ENCODE measurements at regions not wholly inside any gene's neighbourhood (a gene's known extent, or its start where the extent isn't known, plus 50 kb on each side); places are given as distances from the start of the nearest gene placed in this dataset.
A peak's percentile ranks its signal among the peaks of the same experiment; 100 is the strongest.
"Not testable (repeated sequence)": the region's sequence is repeated elsewhere in the genome, so short reads cannot be mapped to it uniquely, and the experiment has no call there.

DNA sequence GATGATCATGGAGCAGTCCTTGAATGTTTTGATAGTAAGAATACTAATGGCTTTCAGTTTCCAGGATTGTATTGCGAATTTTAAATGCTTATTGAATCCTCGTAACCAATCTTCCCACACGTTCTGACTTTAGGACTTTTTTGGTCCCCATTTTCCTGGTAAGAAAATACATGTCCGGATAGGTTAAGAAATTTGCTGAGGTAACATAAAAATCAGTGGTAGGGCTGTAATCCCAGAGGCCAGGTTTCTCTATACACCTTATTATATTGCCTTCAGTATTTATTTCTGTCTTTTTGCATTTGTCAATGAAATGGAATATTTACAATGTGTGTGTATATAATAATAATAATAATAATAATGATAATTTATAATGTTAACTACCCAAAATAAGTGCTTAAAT is 603.2 kb downstream of the TMEM182 start:
- Histone ChIP-seq H3K9me3 (ENCODE audit: control insufficient read depth, insufficient read depth, low read length) (peaks cover 3% of the 10 kb centered on the region; the same call in 1 of the 2 replicates), H3K27me3 (ENCODE audit: control insufficient read depth, insufficient read depth, low read length) (no peaks in the 10 kb centered on the region), H3K4me3 (ENCODE audit: low read depth, low read length) (no peak overlapping the region), H3K9ac (ENCODE audit: low read depth, low read length) (no peak overlapping the region), H3K27ac (ENCODE audit: low read depth, low read length) (no peak overlapping the region), H3K36me3 (ENCODE audit: control insufficient read depth, insufficient read depth, low read length) (no peaks in the 10 kb centered on the region), H3K4me1 (ENCODE audit: control insufficient read depth, insufficient read depth, low read length) (no peaks in the 10 kb centered on the region)

DNA sequence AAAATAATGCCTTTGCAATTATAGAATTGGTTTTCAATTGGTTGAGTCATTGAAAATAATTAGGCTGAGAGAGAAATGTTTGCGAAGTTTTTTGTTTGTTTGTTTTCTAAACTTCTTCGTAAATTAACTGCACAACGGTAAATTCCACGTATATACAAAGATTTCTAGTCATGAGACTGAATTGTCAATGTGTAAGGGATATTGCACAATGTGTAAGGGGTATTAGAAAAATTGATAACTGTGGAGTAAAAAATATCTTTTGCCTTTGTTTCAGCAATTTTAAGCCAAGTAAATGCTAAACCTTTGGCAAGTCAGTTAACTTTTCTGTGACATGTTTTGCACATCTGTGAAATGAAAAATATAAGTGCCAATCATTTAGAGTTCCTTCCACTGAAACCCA is 606.0 kb downstream of the TMEM182 start:
- Histone ChIP-seq H3K36me3 (ENCODE audit: control insufficient read depth, insufficient read depth, low read length) (no peaks in the 10 kb centered on the region), H3K27ac (ENCODE audit: low read depth, low read length) (no peak overlapping the region), H3K9ac (ENCODE audit: low read depth, low read length) (no peak overlapping the region), H3K4me1 (ENCODE audit: control insufficient read depth, insufficient read depth, low read length) (no peaks in the 10 kb centered on the region), H3K27me3 (ENCODE audit: control insufficient read depth, insufficient read depth, low read length) (no peaks in the 10 kb centered on the region), H3K4me3 (ENCODE audit: low read depth, low read length) (no peak overlapping the region), H3K9me3 (ENCODE audit: control insufficient read depth, insufficient read depth, low read length) (no peaks in the 10 kb centered on the region)

- Histone ChIP-seq H3K9ac (ENCODE audit: low read depth, low read length) (no peak overlapping the region), H3K36me3 (ENCODE audit: control insufficient read depth, insufficient read depth, low read length) (no peaks in the 10 kb centered on the region), H3K4me1 (ENCODE audit: control insufficient read depth, insufficient read depth, low read length) (peaks cover 22% of the 10 kb centered on the region), H3K27ac (ENCODE audit: low read depth, low read length) (no peak overlapping the region), H3K9me3 (ENCODE audit: control insufficient read depth, insufficient read depth, low read length) (no peaks in the 10 kb centered on the region), H3K4me3 (ENCODE audit: low read depth, low read length) (no peak overlapping the region), H3K27me3 (ENCODE audit: control insufficient read depth, insufficient read depth, low read length) (no peaks in the 10 kb centered on the region)
Observed at GRCh38 chr2:103383541-103383940, 621.7 kb downstream of the TMEM182 start.

GRCh38 chr2:103386872-103387271 is 625.0 kb downstream of the TMEM182 start:
- Histone ChIP-seq H3K27me3 (ENCODE audit: control insufficient read depth, insufficient read depth, low read length) (no peaks in the 10 kb centered on the region), H3K4me1 (ENCODE audit: control insufficient read depth, insufficient read depth, low read length) (peaks cover 16% of the 10 kb centered on the region), H3K9ac (ENCODE audit: low read depth, low read length) (no peak overlapping the region), H3K9me3 (ENCODE audit: control insufficient read depth, insufficient read depth, low read length) (no peaks in the 10 kb centered on the region), H3K36me3 (ENCODE audit: control insufficient read depth, insufficient read depth, low read length) (no peaks in the 10 kb centered on the region), H3K4me3 (ENCODE audit: low read depth, low read length) (no peak overlapping the region), H3K27ac (ENCODE audit: low read depth, low read length) (no peak overlapping the region)

GRCh38 chr2:103387888-103388287 is 626.1 kb downstream of the TMEM182 start:
- Histone ChIP-seq H3K4me3 (ENCODE audit: low read depth, low read length) (no peak overlapping the region), H3K27me3 (ENCODE audit: control insufficient read depth, insufficient read depth, low read length) (no peaks in the 10 kb centered on the region), H3K4me1 (ENCODE audit: control insufficient read depth, insufficient read depth, low read length) (peaks cover 15% of the 10 kb centered on the region), H3K9ac (ENCODE audit: low read depth, low read length) (no peak overlapping the region), H3K27ac (ENCODE audit: low read depth, low read length) (no peak overlapping the region), H3K36me3 (ENCODE audit: control insufficient read depth, insufficient read depth, low read length) (no peaks in the 10 kb centered on the region), H3K9me3 (ENCODE audit: control insufficient read depth, insufficient read depth, low read length) (no peaks in the 10 kb centered on the region)

GRCh38 chr2:103396152-103396551 is 634.3 kb downstream of the TMEM182 start:
- H3K9me3 ChIP-seq (ENCODE audit: control insufficient read depth, insufficient read depth, low read length), result 0 out of 2 replicates have a peak, but pooled peaks cover 6% of the 10 kb centered on the region
- no peaks in the 10 kb centered on the region for H3K36me3 ChIP-seq (ENCODE audit: control insufficient read depth, insufficient read depth, low read length)
- H3K27ac ChIP-seq (ENCODE audit: low read depth, low read length), result peak overlapping the region; percentile 22
- H3K4me1 ChIP-seq (ENCODE audit: control insufficient read depth, insufficient read depth, low read length), result peaks cover 7% of the 10 kb centered on the region
- no peak overlapping the region for H3K4me3 ChIP-seq (ENCODE audit: low read depth, low read length)
- no peaks in the 10 kb centered on the region for H3K27me3 ChIP-seq (ENCODE audit: control insufficient read depth, insufficient read depth, low read length)
- no peak overlapping the region for H3K9ac ChIP-seq (ENCODE audit: low read depth, low read length)

DNA sequence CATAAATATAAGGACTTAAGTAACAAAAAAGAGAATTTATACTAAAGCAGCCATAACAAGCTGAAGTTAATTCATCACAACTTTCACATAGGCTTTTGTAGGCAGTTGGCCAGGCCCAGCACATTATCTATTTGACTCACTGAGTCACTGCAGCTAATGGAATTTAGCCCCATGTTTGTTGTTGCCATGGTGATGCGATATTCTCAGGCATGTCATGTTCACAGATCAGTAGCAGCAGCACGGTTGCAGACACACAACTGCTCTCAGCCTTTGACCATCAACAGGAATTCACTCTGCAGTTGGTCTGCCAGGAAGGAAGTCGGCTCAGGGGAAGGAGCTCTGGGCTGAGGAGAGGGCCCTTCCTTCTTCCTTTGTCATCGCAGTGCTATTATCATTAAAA is 639.8 kb downstream of the TMEM182 start:
- H3K36me3 ChIP-seq (ENCODE audit: control insufficient read depth, insufficient read depth, low read length), result no peaks in the 10 kb centered on the region
- no peak overlapping the region; the same call in 1 of the 2 replicates for H3K9ac ChIP-seq (ENCODE audit: low read depth, low read length)
- H3K4me3 ChIP-seq (ENCODE audit: low read depth, low read length), result peak overlapping the region; percentile 21; the same call in 1 of the 2 replicates
- H3K27me3 ChIP-seq (ENCODE audit: control insufficient read depth, insufficient read depth, low read length), result no peaks in the 10 kb centered on the region
- peaks cover 27% of the 10 kb centered on the region for H3K4me1 ChIP-seq (ENCODE audit: control insufficient read depth, insufficient read depth, low read length)
- H3K27ac ChIP-seq (ENCODE audit: low read depth, low read length), result peak overlapping the region; percentile 88
- H3K9me3 ChIP-seq (ENCODE audit: control insufficient read depth, insufficient read depth, low read length), result 0 out of 2 replicates have a peak, but pooled peaks cover 6% of the 10 kb centered on the region

DNA sequence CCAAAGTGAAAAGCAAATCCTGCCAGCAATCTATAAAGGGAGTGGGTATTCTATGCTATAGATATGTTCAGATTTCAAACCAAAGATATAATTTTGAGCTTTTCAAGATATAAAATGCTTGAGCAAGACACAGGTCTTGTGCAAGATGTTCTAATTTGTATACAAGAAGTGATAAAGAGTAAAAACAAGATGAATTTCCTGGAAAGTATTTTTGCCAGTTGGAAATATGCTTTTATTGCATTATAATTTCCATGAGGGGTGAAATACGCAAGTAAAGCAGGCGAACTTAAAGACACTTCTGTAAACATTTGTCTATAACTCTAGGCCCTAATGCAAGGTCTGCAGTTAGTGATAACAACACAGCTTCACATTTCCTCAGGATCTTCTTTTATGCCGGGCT is 640.5 kb downstream of the TMEM182 start:
- Histone ChIP-seq H3K9ac (ENCODE audit: low read depth, low read length) (no peak overlapping the region), H3K36me3 (ENCODE audit: control insufficient read depth, insufficient read depth, low read length) (no peaks in the 10 kb centered on the region), H3K4me1 (ENCODE audit: control insufficient read depth, insufficient read depth, low read length) (peaks cover 27% of the 10 kb centered on the region), H3K27me3 (ENCODE audit: control insufficient read depth, insufficient read depth, low read length) (no peaks in the 10 kb centered on the region), H3K27ac (ENCODE audit: low read depth, low read length) (peak overlapping the region; percentile 88), H3K9me3 (ENCODE audit: control insufficient read depth, insufficient read depth, low read length) (0 out of 2 replicates have a peak, but pooled peaks cover under 1% of the 10 kb centered on the region), H3K4me3 (ENCODE audit: low read depth, low read length) (peak overlapping the region; percentile 21; the same call in 1 of the 2 replicates)

- Histone ChIP-seq H3K36me3 (ENCODE audit: control insufficient read depth, insufficient read depth, low read length) (no peaks in the 10 kb centered on the region), H3K27me3 (ENCODE audit: control insufficient read depth, insufficient read depth, low read length) (no peaks in the 10 kb centered on the region), H3K4me1 (ENCODE audit: control insufficient read depth, insufficient read depth, low read length) (peaks cover 27% of the 10 kb centered on the region), H3K4me3 (ENCODE audit: low read depth, low read length) (no peak overlapping the region), H3K9ac (ENCODE audit: low read depth, low read length) (no peak overlapping the region), H3K27ac (ENCODE audit: low read depth, low read length) (peak overlapping the region; percentile 88), H3K9me3 (ENCODE audit: control insufficient read depth, insufficient read depth, low read length) (no peaks in the 10 kb centered on the region)
Observed at GRCh38 chr2:103402944-103403343, 641.1 kb downstream of the TMEM182 start.

DNA sequence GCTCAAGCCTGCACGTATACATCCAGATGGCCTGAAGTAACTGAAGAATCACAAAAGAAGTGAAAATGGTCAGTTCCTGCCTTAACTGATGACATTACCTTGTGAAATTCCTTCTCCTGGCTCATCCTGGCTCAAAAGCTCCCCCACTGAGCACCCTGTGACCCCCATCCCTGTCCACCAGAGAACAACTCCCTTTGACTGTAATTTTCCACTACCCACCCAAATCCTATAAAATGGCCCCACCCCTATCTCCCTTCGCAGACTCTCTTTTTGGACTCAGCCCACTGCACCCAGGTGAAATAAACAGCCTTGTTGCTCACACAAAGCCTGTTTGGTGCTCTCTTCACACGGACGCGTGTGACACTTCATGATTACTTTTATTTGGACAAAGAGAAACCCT is 641.6 kb downstream of the TMEM182 start:
- Histone ChIP-seq H3K4me1 (ENCODE audit: control insufficient read depth, insufficient read depth, low read length) (peaks cover 27% of the 10 kb centered on the region), H3K27ac (ENCODE audit: low read depth, low read length) (peak overlapping the region; percentile 88)
- not testable (repeated sequence) for H3K4me3 ChIP-seq (ENCODE audit: low read depth, low read length); H3K36me3 ChIP-seq (ENCODE audit: control insufficient read depth, insufficient read depth, low read length); H3K9me3 ChIP-seq (ENCODE audit: control insufficient read depth, insufficient read depth, low read length); H3K9ac ChIP-seq (ENCODE audit: low read depth, low read length); H3K27me3 ChIP-seq (ENCODE audit: control insufficient read depth, insufficient read depth, low read length)

DNA sequence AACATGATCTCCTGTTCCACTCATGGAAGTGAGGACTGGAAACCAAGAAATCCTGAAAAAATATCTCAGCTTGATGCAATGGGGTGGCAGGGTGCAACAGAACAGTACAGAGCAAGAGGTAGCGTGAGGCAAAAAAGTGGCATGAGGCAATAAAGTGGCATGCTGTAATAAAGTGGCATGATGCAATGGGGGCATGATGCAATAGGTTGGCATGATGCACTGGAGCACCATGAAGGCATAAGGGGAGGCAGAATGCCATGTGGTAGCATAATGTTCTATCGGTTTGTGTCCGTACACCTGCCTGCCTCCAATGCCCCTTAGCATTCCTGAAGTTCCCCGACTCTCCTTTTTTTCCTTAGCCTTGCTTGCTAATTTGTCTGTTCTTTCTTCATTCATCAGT is 648.4 kb downstream of the TMEM182 start:
- H3K27me3 ChIP-seq (ENCODE audit: control insufficient read depth, insufficient read depth, low read length), result no peaks in the 10 kb centered on the region
- no peaks in the 10 kb centered on the region for H3K36me3 ChIP-seq (ENCODE audit: control insufficient read depth, insufficient read depth, low read length)
- no peaks in the 10 kb centered on the region for H3K4me1 ChIP-seq (ENCODE audit: control insufficient read depth, insufficient read depth, low read length)
- H3K27ac ChIP-seq (ENCODE audit: low read depth, low read length), result no peak overlapping the region
- no peaks in the 10 kb centered on the region for H3K9me3 ChIP-seq (ENCODE audit: control insufficient read depth, insufficient read depth, low read length)
- H3K9ac ChIP-seq (ENCODE audit: low read depth, low read length), result no peak overlapping the region
- no peak overlapping the region for H3K4me3 ChIP-seq (ENCODE audit: low read depth, low read length)

DNA sequence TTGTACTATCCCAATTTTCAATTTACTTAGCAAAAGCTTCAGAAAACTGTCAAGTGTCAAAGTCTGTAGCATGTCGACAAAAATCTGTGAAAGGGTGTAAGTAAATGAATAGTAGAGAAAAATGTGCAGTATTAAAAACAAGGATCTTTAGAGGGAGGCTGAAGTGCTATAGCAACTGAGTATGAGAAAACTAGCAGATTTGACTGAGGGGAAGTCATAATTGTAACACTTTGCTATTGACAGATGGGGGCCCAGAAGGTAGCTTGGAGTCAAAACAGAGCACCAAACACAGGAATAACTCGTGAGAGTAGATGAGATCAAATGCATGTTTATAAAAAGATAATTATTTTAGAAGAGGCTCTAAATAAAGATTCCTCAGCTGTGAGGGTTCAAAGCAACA is 657.7 kb downstream of the TMEM182 start:
- Histone ChIP-seq H3K27me3 (ENCODE audit: control insufficient read depth, insufficient read depth, low read length) (no peaks in the 10 kb centered on the region), H3K9me3 (ENCODE audit: control insufficient read depth, insufficient read depth, low read length) (no peaks in the 10 kb centered on the region), H3K27ac (ENCODE audit: low read depth, low read length) (no peak overlapping the region), H3K4me3 (ENCODE audit: low read depth, low read length) (no peak overlapping the region), H3K36me3 (ENCODE audit: control insufficient read depth, insufficient read depth, low read length) (no peaks in the 10 kb centered on the region), H3K4me1 (ENCODE audit: control insufficient read depth, insufficient read depth, low read length) (peaks cover 7% of the 10 kb centered on the region; the same call in 1 of the 2 replicates), H3K9ac (ENCODE audit: low read depth, low read length) (no peak overlapping the region)
